WTC11 (cell line): ENCODE measurements at regions not wholly inside any gene's neighbourhood (a gene's known extent, or its start where the extent isn't known, plus 50 kb on each side); places are given as distances from the start of the nearest gene placed in this dataset.

Source experiments
- ATAC-seq: fragments of 200-7000 bp; cut with Tn5 transposase; 2 replicates; pipeline ENCODE4 v1.10.0; 2021; ENCODE audit warnings: mild to moderate bottlenecking, moderate library complexity
- CTCF ChIA-PET: fragments of 300-600 bp; sonication (Branson Sonifier 250); formaldehyde crosslinking; loops from one replicate; lab custom pipeline; 2021; ENCODE audit warnings: antibody characterized with exemption; lab: Charles Lee
- POLR2A ChIA-PET: fragments of 350-600 bp; sonication (Branson Sonifier 250); formaldehyde crosslinking; loops from one replicate; lab custom pipeline; 2021; ENCODE audit warnings: antibody characterized with exemption; lab: Charles Lee
- DNase-seq: peaks from one replicate; pipeline ENCODE4 v3.0.0; 2021; ENCODE audit warnings: low spot score
- H3K27ac Mint-ChIP-seq: 2 replicates; pipeline ENCODE4 v1.8.0; 2021; ENCODE audit warnings: mixed read lengths
- H3K27me3 Mint-ChIP-seq: 2 replicates; pipeline ENCODE4 v1.8.0; 2021; ENCODE audit warnings: low read depth, mild to moderate bottlenecking, moderate library complexity, mixed read lengths
- H3K36me3 Mint-ChIP-seq: 2 replicates; pipeline ENCODE4 v1.8.0; 2021; ENCODE audit warnings: mixed read lengths
- H3K4me1 Mint-ChIP-seq: 2 replicates; pipeline ENCODE4 v1.8.0; 2022; ENCODE audit warnings: mixed read lengths
- H3K4me3 Mint-ChIP-seq: 2 replicates; pipeline ENCODE4 v1.8.0; 2021; ENCODE audit warnings: mild to moderate bottlenecking, moderate library complexity, mixed read lengths
- H3K9me3 Mint-ChIP-seq: 2 replicates; pipeline ENCODE4 v1.8.0; 2021; ENCODE audit warnings: mixed read lengths
- ATF1 ChIP-seq: sonication (generic); formaldehyde crosslinking; IDR thresholded peaks from 2 replicates; pipeline ENCODE4 v1.8.1; 2023; ENCODE audit warnings: mild to moderate bottlenecking, moderate library complexity, missing genetic modification reagents
- ATF2 ChIP-seq: sonication (generic); formaldehyde crosslinking; IDR thresholded peaks from 2 replicates; pipeline ENCODE4 v1.8.1; 2022; ENCODE audit warnings: low read depth, missing genetic modification reagents, borderline replicate concordance
- CREB1 ChIP-seq: sonication (generic); formaldehyde crosslinking; IDR thresholded peaks from 2 replicates; pipeline ENCODE4 v1.8.0; 2023; ENCODE audit warnings: mild to moderate bottlenecking, missing genetic modification reagents
- E2F4 ChIP-seq: sonication (generic); formaldehyde crosslinking; IDR thresholded peaks from 2 replicates; pipeline ENCODE4 v1.8.1; 2022; ENCODE audit warnings: low read depth, mild to moderate bottlenecking, moderate library complexity, missing genetic modification reagents, borderline replicate concordance
- FOXP1 ChIP-seq: sonication (generic); formaldehyde crosslinking; IDR thresholded peaks from 2 replicates; pipeline ENCODE4 v1.8.0; 2022; ENCODE audit warnings: missing genetic modification reagents, mild to moderate bottlenecking, moderate library complexity, borderline replicate concordance
- HMGXB4 ChIP-seq: sonication (generic); formaldehyde crosslinking; IDR thresholded peaks from 2 replicates; pipeline ENCODE4 v1.8.1; 2023; ENCODE audit warnings: mild to moderate bottlenecking, moderate library complexity, missing genetic modification reagents
- IRF1 ChIP-seq: sonication (generic); formaldehyde crosslinking; IDR thresholded peaks from 2 replicates; pipeline ENCODE4 v1.8.0; 2023; ENCODE audit warnings: missing genetic modification reagents
- KAT7 ChIP-seq: sonication (generic); formaldehyde crosslinking; IDR thresholded peaks from 2 replicates; pipeline ENCODE4 v1.8.1; 2023; ENCODE audit warnings: missing genetic modification reagents, mild to moderate bottlenecking, borderline replicate concordance
- MXD4 ChIP-seq: fragments of 250-450 bp; sonication (Bioruptor Pico); IDR thresholded peaks from 2 replicates; pipeline ENCODE4 v1.8.0; 2021; ENCODE audit warnings: mild to moderate bottlenecking, moderate library complexity, borderline replicate concordance
- PRRX2 ChIP-seq: fragments of 250-450 bp; sonication (Bioruptor Pico); IDR thresholded peaks from 2 replicates; pipeline ENCODE4 v1.8.0; 2021; ENCODE audit warnings: mild to moderate bottlenecking
- RORB ChIP-seq: fragments of 250-450 bp; sonication (Bioruptor Pico); IDR thresholded peaks from 2 replicates; pipeline ENCODE4 v1.9.0; 2021; ENCODE audit warnings: mild to moderate bottlenecking
- SMAD3 ChIP-seq: sonication (generic); formaldehyde crosslinking; IDR thresholded peaks from 2 replicates; pipeline ENCODE4 v1.8.0; 2022; ENCODE audit warnings: missing genetic modification reagents, mild to moderate bottlenecking, borderline replicate concordance
- TEAD1 ChIP-seq: sonication (generic); formaldehyde crosslinking; IDR thresholded peaks from 2 replicates; pipeline ENCODE4 v1.8.0; 2022; ENCODE audit warnings: mild to moderate bottlenecking, missing genetic modification reagents
- TP53 ChIP-seq: sonication (generic); formaldehyde crosslinking; IDR thresholded peaks from 2 replicates; pipeline ENCODE4 v1.8.1; 2023; ENCODE audit warnings: mild to moderate bottlenecking, missing genetic modification reagents
- USF1 ChIP-seq: sonication (generic); formaldehyde crosslinking; IDR thresholded peaks from 2 replicates; pipeline ENCODE4 v1.8.0; 2022; ENCODE audit warnings: mild to moderate bottlenecking, missing genetic modification reagents
- ZMAT4 ChIP-seq: fragments of 250-450 bp; sonication (Bioruptor Pico); IDR thresholded peaks from 2 replicates; pipeline ENCODE4 v1.9.0; 2021; ENCODE audit warnings: mild to moderate bottlenecking
- ZNF671 ChIP-seq: fragments of 250-450 bp; sonication (Bioruptor Pico); IDR thresholded peaks from 2 replicates; pipeline ENCODE4 v1.8.0; 2021; ENCODE audit warnings: mild to moderate bottlenecking

GRCh38 chr2:146227152-146228019, 1617.4 kb upstream of the ACVR2A start (continued):
- TF ChIP-seq E2F4 (no peak), HMGXB4 (CRISPR knock-in tag) (no peak), ZNF671 (CRISPR knock-in tag) (no peak), TP53 (CRISPR knock-in tag) (no peak), USF1 (CRISPR knock-in tag) (no peak)

GRCh38 chr2:146226077-146226476, 1618.8 kb upstream of the ACVR2A start:
- H3K36me3 Mint-ChIP-seq, result no peaks in the 10 kb centered on the region
- H3K27ac Mint-ChIP-seq, result no peak overlapping the region
- CTCF ChIA-PET, result no interaction called here
- ATAC-seq (no peak), DNase-seq (no peak)
- H3K4me3 Mint-ChIP-seq, result no peak overlapping the region
- POLR2A ChIA-PET, result no interaction called here
- H3K27me3 Mint-ChIP-seq, result no peaks in the 10 kb centered on the region
- no peaks in the 10 kb centered on the region for H3K9me3 Mint-ChIP-seq
- TF ChIP-seq PRRX2 (CRISPR knock-in tag) (no peak), IRF1 (CRISPR knock-in tag) (no peak), ZMAT4 (no peak), USF1 (CRISPR knock-in tag) (no peak), CREB1 (CRISPR knock-in tag) (no peak), TEAD1 (CRISPR knock-in tag) (no peak), FOXP1 (no peak), ATF2 (CRISPR knock-in tag) (no peak), SMAD3 (CRISPR knock-in tag) (no peak), KAT7 (no peak), ATF1 (CRISPR knock-in tag) (no peak), RORB (CRISPR knock-in tag) (no peak), TP53 (CRISPR knock-in tag) (no peak), MXD4 (CRISPR knock-in tag) (no peak)
- H3K4me1 Mint-ChIP-seq, result peaks cover 4% of the 10 kb centered on the region
